ENCODE measurements at regions not wholly inside any gene's neighbourhood (a gene's known extent, or its start where the extent isn't known, plus 50 kb on each side); places are given as distances from the start of the nearest gene placed in this dataset.
"Not testable (repeated sequence)": the region's sequence is repeated elsewhere in the genome, so short reads cannot be mapped to it uniquely, and the experiment has no call there.

DNA sequence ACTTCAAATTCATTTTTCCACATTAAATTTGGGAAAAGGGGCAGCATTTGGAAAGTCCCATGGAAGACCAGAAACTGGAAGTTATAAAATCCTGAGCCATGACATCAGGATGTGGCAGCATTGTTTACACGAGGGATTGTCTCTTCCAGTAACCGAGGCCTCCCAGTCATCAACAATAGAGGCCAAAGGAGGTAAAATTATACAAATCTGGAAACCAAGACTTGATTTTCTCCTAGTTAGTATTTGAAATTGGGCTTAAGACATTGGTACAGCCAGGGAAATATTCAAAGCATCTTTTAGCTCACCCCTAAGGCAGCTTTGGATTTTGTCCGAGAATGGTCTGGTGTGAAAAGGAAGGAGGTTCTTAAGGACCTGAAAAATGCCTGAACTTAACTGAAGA lies 251.6 kb upstream of the FOXF1 start:
- Histone ChIP-seq H3K36me3 (replicated peaks; ENCODE audit: insufficient read depth, low read length) (no peaks in the 10 kb centered on the region), H3K79me2 (ENCODE audit: low read length) (no peaks in the 10 kb centered on the region), H3K9ac (ENCODE audit: low read length) (no peak overlapping the region), H3K27me3 (replicated peaks; ENCODE audit: insufficient read depth, low read length) (peaks cover 3% of the 10 kb centered on the region; the same call in 1 of the 2 replicates), H3K4me1 (ENCODE audit: low read length) (no peaks in the 10 kb centered on the region), H3F3A (ENCODE audit: insufficient read depth, low read length) (no peaks in the 10 kb centered on the region), H3K4me3 (ENCODE audit: low read length) (no peak overlapping the region), H3K9me2 (replicated peaks; ENCODE audit: insufficient read depth, low read length) (no peaks in the 10 kb centered on the region), H3K27ac (ENCODE audit: low read length) (no peak overlapping the region), H3K9me3 (replicated peaks; ENCODE audit: insufficient read depth, low read length) (no peaks in the 10 kb centered on the region), H4K20me1 (ENCODE audit: insufficient read depth, low read length) (no peaks in the 10 kb centered on the region), H2AFZ (ENCODE audit: low read length) (no peak overlapping the region), H3K4me2 (ENCODE audit: low read depth, low read length) (no peak overlapping the region)
- DNase-seq: no peak
- TF ChIP-seq, protein P1, sequence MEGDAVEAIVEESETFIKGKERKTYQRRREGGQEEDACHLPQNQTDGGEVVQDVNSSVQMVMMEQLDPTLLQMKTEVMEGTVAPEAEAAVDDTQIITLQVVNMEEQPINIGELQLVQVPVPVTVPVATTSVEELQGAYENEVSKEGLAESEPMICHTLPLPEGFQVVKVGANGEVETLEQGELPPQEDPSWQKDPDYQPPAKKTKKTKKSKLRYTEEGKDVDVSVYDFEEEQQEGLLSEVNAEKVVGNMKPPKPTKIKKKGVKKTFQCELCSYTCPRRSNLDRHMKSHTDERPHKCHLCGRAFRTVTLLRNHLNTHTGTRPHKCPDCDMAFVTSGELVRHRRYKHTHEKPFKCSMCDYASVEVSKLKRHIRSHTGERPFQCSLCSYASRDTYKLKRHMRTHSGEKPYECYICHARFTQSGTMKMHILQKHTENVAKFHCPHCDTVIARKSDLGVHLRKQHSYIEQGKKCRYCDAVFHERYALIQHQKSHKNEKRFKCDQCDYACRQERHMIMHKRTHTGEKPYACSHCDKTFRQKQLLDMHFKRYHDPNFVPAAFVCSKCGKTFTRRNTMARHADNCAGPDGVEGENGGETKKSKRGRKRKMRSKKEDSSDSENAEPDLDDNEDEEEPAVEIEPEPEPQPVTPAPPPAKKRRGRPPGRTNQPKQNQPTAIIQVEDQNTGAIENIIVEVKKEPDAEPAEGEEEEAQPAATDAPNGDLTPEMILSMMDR (IDR thresholded peaks at IDR 0.05; ENCODE audit: low read length): no peak
- TF ChIP-seq EZH2 (optimal IDR thresholded peaks at IDR 0.05; ENCODE audit: low read depth, low read length) (no peak), EZH2phosphoT487 (IDR thresholded peaks at IDR 0.05; ENCODE audit: low read length) (no peak)

DNA sequence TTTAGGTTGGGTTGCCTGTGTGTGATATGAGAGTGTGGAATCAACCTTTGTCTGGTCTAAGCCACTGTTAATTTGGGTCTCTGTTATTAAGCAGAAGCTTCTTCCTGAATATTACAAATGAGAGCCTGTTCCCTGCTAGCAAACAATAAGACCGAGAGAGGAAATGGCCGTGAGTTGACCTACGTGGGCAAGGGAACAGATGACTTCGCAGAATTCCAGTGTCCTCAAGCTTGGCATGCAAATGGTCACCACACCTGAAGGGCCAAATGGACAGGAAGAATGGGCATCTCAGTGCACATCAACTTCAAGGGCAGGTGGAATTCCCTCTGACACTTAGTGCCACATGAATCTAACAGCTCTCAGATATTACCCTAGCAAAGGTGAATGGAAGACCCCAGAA lies 250.8 kb upstream of the FOXF1 start:
- Histone ChIP-seq H3K36me3 (replicated peaks; ENCODE audit: insufficient read depth, low read length) (no peaks in the 10 kb centered on the region), H3F3A (ENCODE audit: insufficient read depth, low read length) (no peaks in the 10 kb centered on the region), H3K79me2 (ENCODE audit: low read length) (no peaks in the 10 kb centered on the region), H3K4me2 (ENCODE audit: low read depth, low read length) (no peak overlapping the region), H2AFZ (ENCODE audit: low read length) (no peak overlapping the region), H3K4me3 (ENCODE audit: low read length) (no peak overlapping the region), H3K27ac (ENCODE audit: low read length) (no peak overlapping the region), H3K9me2 (replicated peaks; ENCODE audit: insufficient read depth, low read length) (no peaks in the 10 kb centered on the region), H3K9ac (ENCODE audit: low read length) (no peak overlapping the region), H3K4me1 (ENCODE audit: low read length) (no peaks in the 10 kb centered on the region), H4K20me1 (ENCODE audit: insufficient read depth, low read length) (no peaks in the 10 kb centered on the region), H3K9me3 (replicated peaks; ENCODE audit: insufficient read depth, low read length) (no peaks in the 10 kb centered on the region), H3K27me3 (replicated peaks; ENCODE audit: insufficient read depth, low read length) (peaks cover 3% of the 10 kb centered on the region; the same call in 1 of the 2 replicates)
- no peak for TF ChIP-seq EZH2 (optimal IDR thresholded peaks at IDR 0.05; ENCODE audit: low read depth, low read length)
- TF ChIP-seq EZH2phosphoT487 (IDR thresholded peaks at IDR 0.05; ENCODE audit: low read length): no peak
- TF ChIP-seq, protein P1 (IDR thresholded peaks at IDR 0.05; ENCODE audit: low read length): no peak
- DNase-seq: no peak

DNA sequence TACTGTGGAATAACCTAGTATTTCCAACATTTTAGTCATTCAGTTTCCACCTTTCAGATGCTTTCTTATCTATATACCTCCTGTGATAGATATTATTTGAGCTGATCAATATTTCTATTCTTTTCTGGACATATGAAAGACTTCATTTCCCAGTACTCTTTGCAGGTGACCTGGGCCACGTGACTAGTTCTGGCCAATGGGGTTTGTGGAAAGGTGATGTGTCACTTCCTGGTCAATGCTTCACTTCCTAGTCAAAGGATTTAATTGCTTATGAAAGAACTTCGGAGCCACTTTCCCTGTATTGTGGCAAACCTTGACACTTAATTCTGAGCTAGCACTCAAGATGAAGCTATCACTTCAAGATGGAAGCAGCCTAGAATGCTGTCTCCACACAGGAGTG lies 248.9 kb upstream of the FOXF1 start:
- Histone ChIP-seq H3K4me3 (ENCODE audit: low read length) (no peak overlapping the region), H3K9ac (ENCODE audit: low read length) (no peak overlapping the region), H2AFZ (ENCODE audit: low read length) (no peak overlapping the region), H3K27ac (ENCODE audit: low read length) (no peak overlapping the region), H3K9me3 (replicated peaks; ENCODE audit: insufficient read depth, low read length) (no peaks in the 10 kb centered on the region), H3K9me2 (replicated peaks; ENCODE audit: insufficient read depth, low read length) (no peaks in the 10 kb centered on the region), H3K36me3 (replicated peaks; ENCODE audit: insufficient read depth, low read length) (no peaks in the 10 kb centered on the region), H3F3A (ENCODE audit: insufficient read depth, low read length) (no peaks in the 10 kb centered on the region), H4K20me1 (ENCODE audit: insufficient read depth, low read length) (no peaks in the 10 kb centered on the region), H3K27me3 (replicated peaks; ENCODE audit: insufficient read depth, low read length) (no peaks in the 10 kb centered on the region), H3K4me1 (ENCODE audit: low read length) (no peaks in the 10 kb centered on the region), H3K79me2 (ENCODE audit: low read length) (no peaks in the 10 kb centered on the region), H3K4me2 (ENCODE audit: low read depth, low read length) (no peak overlapping the region)
- TF ChIP-seq EZH2 (optimal IDR thresholded peaks at IDR 0.05; ENCODE audit: low read depth, low read length) (no peak), EZH2phosphoT487 (IDR thresholded peaks at IDR 0.05; ENCODE audit: low read length) (no peak)
- TF ChIP-seq, protein P1 (IDR thresholded peaks at IDR 0.05; ENCODE audit: low read length): no peak
- peak; percentile 10 for DNase-seq

DNA sequence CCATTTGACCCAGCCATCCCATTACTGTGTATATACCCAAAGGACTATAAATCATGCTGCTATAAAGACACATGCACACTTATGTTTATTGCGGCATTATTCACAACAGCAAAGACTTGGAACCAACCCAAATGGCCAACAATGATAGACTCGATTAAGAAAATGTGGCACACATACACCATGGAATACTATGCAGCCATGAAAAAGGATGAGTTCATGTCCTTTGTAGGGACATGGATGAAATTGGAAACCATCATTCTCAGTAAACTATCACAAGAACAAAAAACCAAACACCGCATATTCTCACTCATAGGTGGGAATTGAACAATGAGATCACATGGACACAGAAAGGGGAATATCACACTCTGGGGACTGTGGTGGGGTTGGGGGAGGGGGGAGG lies 242.7 kb upstream of the FOXF1 start:
- not testable (repeated sequence) for H3K4me1 ChIP-seq (ENCODE audit: low read length)

More for the DNA sequence above, 242.7 kb upstream of the FOXF1 start:
- not testable (repeated sequence) for H3K4me2 ChIP-seq (ENCODE audit: low read depth, low read length); H3F3A ChIP-seq (ENCODE audit: insufficient read depth, low read length); H3K27me3 ChIP-seq (replicated peaks; ENCODE audit: insufficient read depth, low read length); H3K9me2 ChIP-seq (replicated peaks; ENCODE audit: insufficient read depth, low read length); H3K79me2 ChIP-seq (ENCODE audit: low read length); H3K9me3 ChIP-seq (replicated peaks; ENCODE audit: insufficient read depth, low read length); H4K20me1 ChIP-seq (ENCODE audit: insufficient read depth, low read length); H3K9ac ChIP-seq (ENCODE audit: low read length); H2AFZ ChIP-seq (ENCODE audit: low read length); H3K4me3 ChIP-seq (ENCODE audit: low read length); DNase-seq; H3K36me3 ChIP-seq (replicated peaks; ENCODE audit: insufficient read depth, low read length); H3K27ac ChIP-seq (ENCODE audit: low read length)
